GM13977 (cell line): ENCODE measurements at regions not wholly inside any gene's neighbourhood (a gene's known extent, or its start where the extent isn't known, plus 50 kb on each side); places are given as distances from the start of the nearest gene placed in this dataset.

Experiments used
- DNase-seq: peaks from one replicate; pipeline ENCODE4 v3.0.0; 2012; ENCODE audit warnings: low spot score
- CTCF ChIP-seq: IDR thresholded peaks from 2 replicates; pipeline ENCODE4 v1.5.1; 2012; ENCODE audit warnings: mild to moderate bottlenecking, control low read depth; ENCODE audit not compliant: insufficient read depth; ENCODE audit errors: extremely low read depth, missing control alignments
- in situ Hi-C: fragments of 300-500 bp; cut with MboI; formaldehyde crosslinking; loops from one replicate; pipeline ENCODE4 v1.12.0; 2022; ENCODE audit warnings: low sequenced_read_pairs, low pct_unique_long_range_greater_than_20kb, mixed read lengths, inconsistent platforms; ENCODE audit not compliant: unreplicated experiment

GRCh38 chr9:36738318-36738976 is 165.8 kb downstream of the MELK start:
- DNase-seq, result no peak
- TF ChIP-seq CTCF, result no peak

GRCh38 chr9:36739373-36740116 is 166.8 kb downstream of the MELK start:
- in situ Hi-C loops, result loop anchor here (10.0 kb wide), 1 partner anchor 105 kb away; no protein-coding TSS in a partner anchor
- no peak for TF ChIP-seq CTCF

More at GRCh38 chr9:36738318-36738976, 165.8 kb downstream of the MELK start:
- in situ Hi-C loops, result loop anchor here (10.0 kb wide), 1 partner anchor 104 kb away; no protein-coding TSS in a partner anchor

DNA sequence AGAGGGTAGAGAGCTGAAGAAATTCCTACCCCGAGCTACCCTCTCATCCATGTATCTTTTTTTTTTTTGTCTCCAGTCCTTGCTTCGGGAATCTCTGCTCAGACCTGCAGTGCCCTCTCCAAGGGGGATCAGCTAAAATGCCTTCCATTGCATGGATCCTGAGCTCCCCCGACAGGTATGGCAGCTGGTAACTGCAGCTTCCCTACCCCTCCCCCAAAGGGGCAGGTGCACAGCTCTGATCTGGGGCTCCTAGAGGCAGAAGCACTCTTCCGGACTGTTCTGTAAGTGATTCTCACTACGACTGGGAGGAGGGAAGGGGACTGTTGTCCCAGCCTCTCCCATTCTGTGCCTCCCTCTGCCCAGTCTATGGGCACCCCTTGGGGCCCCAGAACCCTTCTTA is 169.6 kb downstream of the MELK start:
- TF ChIP-seq CTCF, result no peak
- no peak for DNase-seq
- in situ Hi-C loops, result no loop called here

More at GRCh38 chr9:36739373-36740116, 166.8 kb downstream of the MELK start:
- peak; percentile 38 for DNase-seq

DNA sequence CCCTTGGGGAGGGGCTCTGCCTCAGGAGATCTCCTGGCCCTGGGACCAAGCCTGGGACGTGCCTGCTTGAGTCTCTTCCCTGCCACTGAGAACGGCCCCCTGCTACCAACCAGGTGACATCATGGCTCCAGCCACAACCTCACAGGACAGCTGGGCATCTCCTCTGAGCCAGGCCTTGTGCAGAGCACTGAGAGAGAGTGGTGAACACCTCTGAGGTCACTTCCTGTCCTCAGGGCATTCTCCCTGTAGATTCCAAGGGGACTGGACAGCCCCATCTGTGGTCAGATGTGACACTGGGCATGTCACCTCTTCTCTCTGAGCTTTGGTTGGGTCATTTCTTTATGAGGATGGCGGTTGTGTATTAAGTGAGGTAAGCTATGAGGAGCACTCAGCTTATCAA is 172.0 kb downstream of the MELK start:
- no peak for TF ChIP-seq CTCF
- in situ Hi-C loops, result no loop called here
- DNase-seq, result no peak

DNA sequence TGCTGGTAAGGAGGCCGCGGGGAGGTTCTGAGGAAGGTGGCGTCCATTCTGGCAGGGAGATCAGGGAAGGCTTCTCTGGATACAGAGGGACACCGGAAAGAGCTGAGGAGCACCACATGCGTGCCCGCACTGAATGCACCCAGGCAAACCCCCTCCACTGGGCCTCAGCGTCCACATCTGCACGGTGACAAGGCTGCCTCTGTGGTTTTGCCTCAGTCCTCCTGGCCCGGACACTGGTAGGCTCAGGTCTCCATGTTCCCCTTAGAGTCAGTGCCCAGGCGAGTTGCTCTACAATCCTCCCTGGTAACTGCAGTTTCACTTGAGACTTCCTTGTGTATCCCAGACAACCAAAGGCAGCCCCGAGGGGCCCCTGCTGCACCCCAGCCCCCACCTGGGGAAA is 173.3 kb downstream of the MELK start:
- TF ChIP-seq CTCF, result no peak
- in situ Hi-C loops, result no loop called here
- no peak for DNase-seq

- TF ChIP-seq CTCF, result no peak
- in situ Hi-C loops, result no loop called here
- DNase-seq, result no peak
These were observed 173.7 kb downstream of the MELK start for GRCh38 chr9:36746415-36746814.
